K562 (cell line): ENCODE measurements at regions not wholly inside any gene's neighbourhood (a gene's known extent, or its start where the extent isn't known, plus 50 kb on each side); places are given as distances from the start of the nearest gene placed in this dataset.

Source experiments
- FOXM1 ChIP-seq, 2 experiments: fragments of 450-650 bp in 1 of 2; sonication (generic) in 1 of 2; formaldehyde crosslinking in 1 of 2; IDR thresholded peaks; 2 replicates each; pipeline versions ENCODE4 v1.6.1 to v1.9.0; 2017 to 2022; ENCODE audit warnings: low read depth in 2 of 2, mild to moderate bottlenecking in 2 of 2, missing genetic modification reagents in 1 of 2, moderate library complexity in 1 of 2
- MTF1 ChIP-seq: fragments of 250-450 bp; sonication (Bioruptor Pico); IDR thresholded peaks from 2 replicates; pipeline ENCODE4 v1.9.0; 2021; ENCODE audit warnings: moderate library complexity, mild to moderate bottlenecking, inconsistent platforms, borderline replicate concordance
- NCOR1 ChIP-seq: fragments of 450-650 bp; IDR thresholded peaks from 2 replicates; pipeline ENCODE4 v1.6.1; 2016; ENCODE audit warnings: mild to moderate bottlenecking, moderate library complexity
- PHF20 ChIP-seq: fragments of 450-650 bp; IDR thresholded peaks from 2 replicates; pipeline ENCODE4 v1.6.1; 2018; ENCODE audit not compliant: partially characterized antibody
- POLR2A ChIP-seq: fragments of 450-650 bp; conservative IDR thresholded peaks from 2 replicates; pipeline ENCODE4 v1.6.1; 2016
- POLR2AphosphoS5 ChIP-seq: IDR thresholded peaks from 2 replicates; pipeline ENCODE4 v1.6.1; 2011; ENCODE audit warnings: mild to moderate bottlenecking, low read depth, low read length, moderate library complexity; ENCODE audit not compliant: control insufficient read depth, insufficient read depth
- POLR3G ChIP-seq: IDR thresholded peaks from 2 replicates; pipeline ENCODE4 v1.6.1; 2011; ENCODE audit not compliant: insufficient read length, insufficient replicate concordance; ENCODE audit errors: extremely low read depth
- ZFP1 ChIP-seq: fragments of 450-650 bp; formaldehyde crosslinking; IDR thresholded peaks from 2 replicates; pipeline ENCODE4 v1.4.0; 2020; ENCODE audit warnings: mild to moderate bottlenecking, mixed read lengths
- ZNF140 ChIP-seq: fragments of 250-450 bp; sonication (Bioruptor Pico); IDR thresholded peaks from 2 replicates; pipeline ENCODE4 v1.8.0; 2021; ENCODE audit warnings: moderate library complexity, mild to moderate bottlenecking, inconsistent platforms
- ZNF57 ChIP-seq: fragments of 450-650 bp; formaldehyde crosslinking; IDR thresholded peaks from 2 replicates; pipeline ENCODE4 v1.4.0; 2020; ENCODE audit warnings: mild to moderate bottlenecking, moderate library complexity
- TF ChIP-seq, protein P1 (sequence below), 3 experiments: IDR thresholded peaks in 2 of 3; conservative IDR thresholded peaks in 1 of 3; 2 replicates each; pipeline ENCODE4 v1.5.1; 2011 to 2012; ENCODE audit warnings: low read length in 3 of 3, mild to moderate bottlenecking in 3 of 3, control low read depth in 2 of 3, improper control_type of control experiment in 1 of 3, inconsistent platforms in 1 of 3, low read depth in 1 of 3, mixed read lengths in 1 of 3, moderate library complexity in 1 of 3; ENCODE audit not compliant: insufficient read depth in 2 of 3
- TF ChIP-seq, protein P2 (sequence below): fragments of 250-450 bp; sonication (Bioruptor Pico); IDR thresholded peaks from 2 replicates; pipeline ENCODE4 v1.4.0; 2020; ENCODE audit warnings: mild to moderate bottlenecking
- TF ChIP-seq, protein P3 (sequence below): IDR thresholded peaks from 2 replicates; pipeline ENCODE4 v1.6.1; 2016; ENCODE audit warnings: missing genetic modification characterization, missing compliant biosample characterization
- TF ChIP-seq, protein P4 (sequence below): fragments of 450-650 bp; IDR thresholded peaks from 2 replicates; pipeline ENCODE4 v1.6.1; 2018; ENCODE audit not compliant: partially characterized antibody

DNA sequence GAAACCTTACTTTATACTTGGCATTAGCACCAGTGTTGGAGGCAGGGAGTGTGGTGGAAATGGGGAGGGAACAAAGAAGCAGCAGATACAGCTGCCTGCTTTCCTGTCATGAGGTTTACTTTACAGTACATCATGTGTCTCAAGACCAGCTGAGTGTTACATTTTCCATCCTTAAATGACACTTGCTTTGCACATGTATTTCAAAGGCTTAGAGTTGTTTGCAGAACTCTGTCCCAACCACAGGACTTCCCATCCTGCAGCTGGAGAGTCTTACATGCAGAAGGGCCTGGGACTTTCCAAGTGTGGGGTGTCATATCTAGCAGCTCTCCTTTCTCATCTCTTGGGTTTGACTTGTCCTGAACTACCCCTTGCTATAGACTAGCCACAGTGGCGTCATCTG is 395.9 kb downstream of the DHX35 start:
- TF ChIP-seq ZNF57 (CRISPR knock-in tag) (no peak), NCOR1 (no peak), POLR2AphosphoS5 (no peak), ZFP1 (CRISPR knock-in tag) (no peak), PHF20 (no peak), POLR2A (no peak), MTF1 (CRISPR knock-in tag) (no peak), FOXM1 (IDR thresholded peaks at IDR 0.05; ENCODE audit: low read depth) (no peak), FOXM1 (CRISPR knock-in tag; IDR thresholded peaks at IDR 0.05; ENCODE audit: low read depth) (no peak), POLR3G (no peak), ZNF140 (CRISPR knock-in tag) (no peak)
- TF ChIP-seq, protein P1, sequence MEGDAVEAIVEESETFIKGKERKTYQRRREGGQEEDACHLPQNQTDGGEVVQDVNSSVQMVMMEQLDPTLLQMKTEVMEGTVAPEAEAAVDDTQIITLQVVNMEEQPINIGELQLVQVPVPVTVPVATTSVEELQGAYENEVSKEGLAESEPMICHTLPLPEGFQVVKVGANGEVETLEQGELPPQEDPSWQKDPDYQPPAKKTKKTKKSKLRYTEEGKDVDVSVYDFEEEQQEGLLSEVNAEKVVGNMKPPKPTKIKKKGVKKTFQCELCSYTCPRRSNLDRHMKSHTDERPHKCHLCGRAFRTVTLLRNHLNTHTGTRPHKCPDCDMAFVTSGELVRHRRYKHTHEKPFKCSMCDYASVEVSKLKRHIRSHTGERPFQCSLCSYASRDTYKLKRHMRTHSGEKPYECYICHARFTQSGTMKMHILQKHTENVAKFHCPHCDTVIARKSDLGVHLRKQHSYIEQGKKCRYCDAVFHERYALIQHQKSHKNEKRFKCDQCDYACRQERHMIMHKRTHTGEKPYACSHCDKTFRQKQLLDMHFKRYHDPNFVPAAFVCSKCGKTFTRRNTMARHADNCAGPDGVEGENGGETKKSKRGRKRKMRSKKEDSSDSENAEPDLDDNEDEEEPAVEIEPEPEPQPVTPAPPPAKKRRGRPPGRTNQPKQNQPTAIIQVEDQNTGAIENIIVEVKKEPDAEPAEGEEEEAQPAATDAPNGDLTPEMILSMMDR (IDR thresholded peaks at IDR 0.05 in 2 of 3, conservative IDR thresholded peaks at IDR 0.05 in 1 of 3; ENCODE audit: insufficient read depth in 2 of 3, low read depth in 1 of 3, low read length in 3 of 3): no peak
- TF ChIP-seq, protein P2, sequence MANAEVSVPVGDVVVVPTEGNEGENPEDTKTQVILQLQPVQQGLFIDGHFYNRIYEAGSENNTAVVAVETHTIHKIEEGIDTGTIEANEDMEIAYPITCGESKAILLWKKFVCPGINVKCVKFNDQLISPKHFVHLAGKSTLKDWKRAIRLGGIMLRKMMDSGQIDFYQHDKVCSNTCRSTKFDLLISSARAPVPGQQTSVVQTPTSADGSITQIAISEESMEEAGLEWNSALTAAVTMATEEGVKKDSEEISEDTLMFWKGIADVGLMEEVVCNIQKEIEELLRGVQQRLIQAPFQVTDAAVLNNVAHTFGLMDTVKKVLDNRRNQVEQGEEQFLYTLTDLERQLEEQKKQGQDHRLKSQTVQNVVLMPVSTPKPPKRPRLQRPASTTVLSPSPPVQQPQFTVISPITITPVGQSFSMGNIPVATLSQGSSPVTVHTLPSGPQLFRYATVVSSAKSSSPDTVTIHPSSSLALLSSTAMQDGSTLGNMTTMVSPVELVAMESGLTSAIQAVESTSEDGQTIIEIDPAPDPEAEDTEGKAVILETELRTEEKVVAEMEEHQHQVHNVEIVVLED (CRISPR knock-in tag): no peak
- TF ChIP-seq, protein P3, sequence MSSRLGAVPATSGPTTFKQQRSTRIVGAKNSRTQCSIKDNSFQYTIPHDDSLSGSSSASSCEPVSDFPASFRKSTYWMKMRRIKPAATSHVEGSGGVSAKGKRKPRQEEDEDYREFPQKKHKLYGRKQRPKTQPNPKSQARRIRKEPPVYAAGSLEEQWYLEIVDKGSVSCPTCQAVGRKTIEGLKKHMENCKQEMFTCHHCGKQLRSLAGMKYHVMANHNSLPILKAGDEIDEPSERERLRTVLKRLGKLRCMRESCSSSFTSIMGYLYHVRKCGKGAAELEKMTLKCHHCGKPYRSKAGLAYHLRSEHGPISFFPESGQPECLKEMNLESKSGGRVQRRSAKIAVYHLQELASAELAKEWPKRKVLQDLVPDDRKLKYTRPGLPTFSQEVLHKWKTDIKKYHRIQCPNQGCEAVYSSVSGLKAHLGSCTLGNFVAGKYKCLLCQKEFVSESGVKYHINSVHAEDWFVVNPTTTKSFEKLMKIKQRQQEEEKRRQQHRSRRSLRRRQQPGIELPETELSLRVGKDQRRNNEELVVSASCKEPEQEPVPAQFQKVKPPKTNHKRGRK: no peak
- TF ChIP-seq, protein P4, sequence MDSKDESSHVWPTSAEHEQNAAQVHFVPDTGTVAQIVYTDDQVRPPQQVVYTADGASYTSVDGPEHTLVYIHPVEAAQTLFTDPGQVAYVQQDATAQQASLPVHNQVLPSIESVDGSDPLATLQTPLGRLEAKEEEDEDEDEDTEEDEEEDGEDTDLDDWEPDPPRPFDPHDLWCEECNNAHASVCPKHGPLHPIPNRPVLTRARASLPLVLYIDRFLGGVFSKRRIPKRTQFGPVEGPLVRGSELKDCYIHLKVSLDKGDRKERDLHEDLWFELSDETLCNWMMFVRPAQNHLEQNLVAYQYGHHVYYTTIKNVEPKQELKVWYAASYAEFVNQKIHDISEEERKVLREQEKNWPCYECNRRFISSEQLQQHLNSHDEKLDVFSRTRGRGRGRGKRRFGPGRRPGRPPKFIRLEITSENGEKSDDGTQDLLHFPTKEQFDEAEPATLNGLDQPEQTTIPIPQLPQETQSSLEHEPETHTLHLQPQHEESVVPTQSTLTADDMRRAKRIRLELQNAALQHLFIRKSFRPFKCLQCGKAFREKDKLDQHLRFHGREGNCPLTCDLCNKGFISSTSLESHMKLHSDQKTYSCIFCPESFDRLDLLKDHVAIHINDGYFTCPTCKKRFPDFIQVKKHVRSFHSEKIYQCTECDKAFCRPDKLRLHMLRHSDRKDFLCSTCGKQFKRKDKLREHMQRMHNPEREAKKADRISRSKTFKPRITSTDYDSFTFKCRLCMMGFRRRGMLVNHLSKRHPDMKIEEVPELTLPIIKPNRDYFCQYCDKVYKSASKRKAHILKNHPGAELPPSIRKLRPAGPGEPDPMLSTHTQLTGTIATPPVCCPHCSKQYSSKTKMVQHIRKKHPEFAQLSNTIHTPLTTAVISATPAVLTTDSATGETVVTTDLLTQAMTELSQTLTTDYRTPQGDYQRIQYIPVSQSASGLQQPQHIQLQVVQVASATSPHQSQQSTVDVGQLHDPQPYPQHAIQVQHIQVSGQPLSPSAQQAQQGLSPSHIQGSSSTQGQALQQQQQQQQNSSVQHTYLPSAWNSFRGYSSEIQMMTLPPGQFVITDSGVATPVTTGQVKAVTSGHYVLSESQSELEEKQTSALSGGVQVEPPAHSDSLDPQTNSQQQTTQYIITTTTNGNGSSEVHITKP: no peak
